ENCODE measurements at regions not wholly inside any gene's neighbourhood (a gene's known extent, or its start where the extent isn't known, plus 50 kb on each side); places are given as distances from the start of the nearest gene placed in this dataset.

GRCh38 chr6:105495515-105495914 lies 92.6 kb upstream of the PREP start:
- CTCF ChIA-PET (ENCODE audit: low intra/inter-chr PET ratio, low total read pairs) = no interaction called here
- in situ Hi-C loops (cut with HindIII; ENCODE audit: extremely low pct_ligation_motif_present, low pct_unique_long_range_greater_than_20kb) (loop anchor here (25.0 kb wide), 1 partner anchor 342 kb away; no protein-coding TSS in a partner anchor), intact Hi-C loops (cut with micrococcal nuclease; ENCODE audit: unreplicated experiment) (no loop called here)
- H3K36me3 ChIP-seq (replicated peaks in 1 of 2; ENCODE audit: control insufficient read depth in 1 of 2, insufficient read depth in 2 of 2, low read length in 2 of 2) = no peaks in the 10 kb centered on the region
- no peak overlapping the region for H3K9ac ChIP-seq (ENCODE audit: insufficient read depth, low read depth, low read length)
- 36% methylated on average over 6 of the region's 6 CpGs for whole genome bisulfite sequencing (ENCODE audit: low lambda C conversion rate)
- H3K9me3 ChIP-seq (ENCODE audit: low read length) = no peaks in the 10 kb centered on the region
- no peaks in the 10 kb centered on the region for H3K79me2 ChIP-seq (ENCODE audit: insufficient read depth, low read length)
- no peak overlapping the region for H3K4me3 ChIP-seq (replicated peaks in 1 of 3; ENCODE audit: insufficient read depth in 1 of 3, low read depth in 2 of 3, low read length in 3 of 3)
- POLR2A ChIA-PET = no interaction called here
- no peak for DNase-seq (ENCODE audit: low spot score)
- H3K4me1 ChIP-seq (ENCODE audit: insufficient read depth, low read length) = no peaks in the 10 kb centered on the region
- H3K27me3 ChIP-seq (ENCODE audit: control insufficient read depth in 1 of 2, insufficient read depth in 2 of 2, low read length in 2 of 2) = no peaks in the 10 kb centered on the region
- no TSS peak for BruUV-seq (replicated peaks)
- FAIRE-seq = no peak
- no peaks in the 10 kb centered on the region for H4K20me1 ChIP-seq (ENCODE audit: insufficient read depth, low read length)
- no peak overlapping the region for H3K27ac ChIP-seq (ENCODE audit: extremely low read length, insufficient read depth, low read length)
- ATAC-seq = no peak
- no peak overlapping the region for H3K4me2 ChIP-seq (ENCODE audit: low read depth, low read length)
- TF ChIP-seq ZBTB42 (CRISPR knock-in tag; IDR thresholded peaks at IDR 0.05) = no peak
- TF ChIP-seq KAT2B (IDR thresholded peaks at IDR 0.05; ENCODE audit: borderline replicate concordance, low read depth, low read length) = no peak
- no peak for TF ChIP-seq SNAI1 (CRISPR knock-in tag; IDR thresholded peaks at IDR 0.05; ENCODE audit: borderline replicate concordance)
- TF ChIP-seq ZNF282 (IDR thresholded peaks at IDR 0.05; ENCODE audit: partially characterized antibody) = no peak
- TF ChIP-seq TEAD2 (CRISPR knock-in tag; IDR thresholded peaks at IDR 0.05) = no peak
- no peak for TF ChIP-seq JDP2 (CRISPR knock-in tag; IDR thresholded peaks at IDR 0.05; ENCODE audit: borderline replicate concordance)
- no peak for TF ChIP-seq MXD1 (CRISPR knock-in tag; IDR thresholded peaks at IDR 0.05)
- TF ChIP-seq DBP (CRISPR knock-in tag; IDR thresholded peaks at IDR 0.05; ENCODE audit: not compliant biosample characterization) = no peak
- TF ChIP-seq CREB1 (IDR thresholded peaks at IDR 0.05) = no peak
- no peak for TF ChIP-seq CREB1 (CRISPR knock-in tag; IDR thresholded peaks at IDR 0.05)
- TF ChIP-seq CREB3 (CRISPR knock-in tag; IDR thresholded peaks at IDR 0.05) = no peak
- TF ChIP-seq MED1 (CRISPR knock-in tag; IDR thresholded peaks at IDR 0.05) = no peak
- no peak for TF ChIP-seq ZNF546 (CRISPR knock-in tag; conservative IDR thresholded peaks at IDR 0.05)
- TF ChIP-seq SNAPC2 (CRISPR knock-in tag; IDR thresholded peaks at IDR 0.05) = no peak
- no peak for TF ChIP-seq ISX (CRISPR knock-in tag; conservative IDR thresholded peaks at IDR 0.05)
- TF ChIP-seq THAP7 (CRISPR knock-in tag; IDR thresholded peaks at IDR 0.05) = no peak
- no peak for TF ChIP-seq HNF1B (CRISPR knock-in tag; IDR thresholded peaks at IDR 0.05)
- TF ChIP-seq ZNF441 (CRISPR knock-in tag; IDR thresholded peaks at IDR 0.05; ENCODE audit: borderline replicate concordance) = no peak
- no peak overlapping the region for H2AFZ ChIP-seq (ENCODE audit: low read length)
